ENCODE measurements at regions not wholly inside any gene's neighbourhood (a gene's known extent, or its start where the extent isn't known, plus 50 kb on each side); places are given as distances from the start of the nearest gene placed in this dataset.
"Not testable (repeated sequence)": the region's sequence is repeated elsewhere in the genome, so short reads cannot be mapped to it uniquely, and the experiment has no call there.

- no peak for DNase-seq (ENCODE audit: low read depth, low spot score)
Observed at GRCh38 chr18:35826477-35826876, 146.0 kb upstream of the RMP24 start.

DNA sequence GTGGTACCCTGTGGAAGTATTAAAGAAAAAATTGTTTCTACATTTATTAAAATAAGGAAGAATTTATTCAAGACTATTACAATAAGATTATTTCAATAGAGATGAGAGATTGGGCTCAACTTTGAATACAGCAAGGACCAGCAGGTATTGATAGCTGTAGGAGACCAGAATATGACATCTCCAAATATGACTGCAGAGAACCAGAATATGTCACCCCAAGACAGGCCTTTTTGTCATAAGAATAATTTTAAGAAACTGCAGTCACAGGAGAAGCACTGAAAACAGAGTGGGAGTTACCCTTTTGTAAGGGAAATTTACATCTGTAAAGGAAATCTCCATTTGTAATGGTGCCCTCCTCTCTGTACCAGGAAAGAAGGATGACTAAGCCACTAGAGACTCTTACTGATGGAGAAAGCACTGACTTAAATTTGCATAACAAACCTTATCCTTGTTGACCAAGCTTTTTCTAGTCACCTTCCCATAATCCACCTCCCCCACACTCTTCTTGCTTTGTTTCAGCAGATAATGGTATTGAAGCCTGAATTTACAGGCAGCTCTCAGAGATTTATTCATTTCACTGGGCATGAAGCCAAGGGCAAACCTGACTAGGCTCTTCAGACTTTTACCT is 145.1 kb upstream of the RMP24 start:
- peak; percentile 33 for DNase-seq (ENCODE audit: low read depth, low spot score)

- no peak for DNase-seq (ENCODE audit: low read depth, low spot score)
Observed at GRCh38 chr18:35827903-35828275, 144.6 kb upstream of the RMP24 start.

GRCh38 chr18:35828591-35828990 is 143.9 kb upstream of the RMP24 start:
- DNase-seq (ENCODE audit: low read depth, low spot score) = no peak

GRCh38 chr18:35835366-35835765 is 137.1 kb upstream of the RMP24 start:
- no peak for DNase-seq (ENCODE audit: low read depth, low spot score)

DNA sequence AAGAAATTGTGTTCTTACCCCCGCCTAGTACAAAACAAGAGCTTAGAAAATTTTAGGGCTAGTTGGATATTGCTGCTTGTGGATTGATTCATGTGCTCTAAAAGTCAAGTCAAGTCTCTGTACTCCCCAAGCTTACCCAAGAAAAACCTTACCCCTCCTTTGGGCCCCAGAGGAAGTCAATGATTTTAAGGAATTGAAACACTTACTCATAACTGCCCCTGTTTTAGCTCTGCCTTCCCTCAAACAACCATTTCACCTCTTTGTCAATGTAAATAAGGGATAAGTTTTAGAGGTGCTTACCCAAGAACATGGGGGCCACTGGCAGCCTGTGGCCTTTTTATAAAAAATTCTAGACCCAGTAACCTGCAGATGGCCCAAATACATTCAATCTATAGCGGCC is 136.6 kb upstream of the RMP24 start:
- DNase-seq (ENCODE audit: low read depth, low spot score) = no peak

- no peak for DNase-seq (ENCODE audit: low read depth, low spot score)
Observed at GRCh38 chr18:35836932-35837331, 135.5 kb upstream of the RMP24 start.

GRCh38 chr18:35837922-35838496 is 134.5 kb upstream of the RMP24 start:
- no peak for DNase-seq (ENCODE audit: low read depth, low spot score)

- no peak for DNase-seq (ENCODE audit: low read depth, low spot score)
Observed at GRCh38 chr18:35841283-35841682, 131.2 kb upstream of the RMP24 start.

DNA sequence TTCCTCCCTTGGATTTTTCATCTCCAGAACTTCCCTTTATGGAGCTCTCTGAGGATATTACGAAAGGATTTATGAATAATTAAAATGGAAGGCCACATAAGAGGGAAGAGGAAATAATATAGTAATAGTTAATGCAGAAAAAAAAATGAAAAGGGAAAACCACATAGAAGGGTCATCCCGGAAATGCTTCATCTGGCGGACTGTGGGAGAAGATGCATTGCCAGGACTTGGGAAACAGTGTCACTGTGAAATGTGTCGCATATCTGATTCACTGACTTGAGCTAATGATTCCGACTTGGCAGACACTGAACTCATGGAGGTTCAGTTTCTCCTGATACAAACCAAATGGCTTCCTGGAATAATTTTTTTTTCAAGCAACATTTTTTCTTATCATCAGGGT is 129.9 kb upstream of the RMP24 start:
- no peak for DNase-seq (ENCODE audit: low read depth, low spot score)

GRCh38 chr18:35848321-35848720 is 124.2 kb upstream of the RMP24 start:
- DNase-seq (ENCODE audit: low read depth, low spot score) = not testable (repeated sequence)

DNA sequence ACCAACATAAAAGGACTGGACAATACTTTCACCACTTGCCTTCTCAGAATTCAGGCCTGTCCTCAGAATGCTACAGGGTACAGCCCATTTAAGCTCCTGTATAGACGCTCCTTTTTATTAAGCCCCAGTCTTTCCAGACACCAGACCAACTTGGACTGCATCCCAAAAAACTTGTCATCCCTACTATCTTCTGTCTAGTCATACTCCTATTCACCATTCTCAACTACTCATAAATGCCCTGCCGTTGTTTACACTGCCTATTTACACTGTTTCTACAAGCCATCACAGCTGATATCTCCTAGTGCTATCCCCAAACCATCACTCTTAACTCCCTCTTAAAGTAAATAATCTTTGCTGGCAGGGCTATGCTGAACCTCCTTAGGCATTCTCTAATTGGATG is 123.2 kb upstream of the RMP24 start:
- DNase-seq (ENCODE audit: low read depth, low spot score) = not testable (repeated sequence)

GRCh38 chr18:35851286-35851970 is 121.1 kb upstream of the RMP24 start:
- DNase-seq (ENCODE audit: low read depth, low spot score) = no peak

DNA sequence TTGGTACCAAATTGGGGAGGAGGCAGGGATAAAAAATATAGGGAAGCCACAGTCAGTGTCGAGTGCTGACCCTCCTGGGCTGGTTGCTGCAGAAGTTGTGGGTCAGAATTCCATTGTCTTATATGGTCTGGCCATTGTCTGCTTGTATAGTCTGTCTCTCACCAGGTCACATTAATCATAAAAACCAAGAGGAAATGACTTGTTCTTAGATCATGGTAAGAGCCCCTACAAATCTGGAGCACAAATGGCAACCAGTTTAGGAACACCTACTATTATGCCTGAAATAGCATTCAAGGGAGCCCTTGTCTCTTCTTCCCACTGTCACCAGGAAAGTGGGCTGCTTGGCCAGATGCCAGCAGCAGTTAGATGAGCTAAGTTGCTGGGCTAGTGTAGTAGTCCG is 119.7 kb upstream of the RMP24 start:
- DNase-seq (ENCODE audit: low read depth, low spot score) = no peak

GRCh38 chr18:35854095-35854494 is 118.4 kb upstream of the RMP24 start:
- no peak for DNase-seq (ENCODE audit: low read depth, low spot score)

- no peak for DNase-seq (ENCODE audit: low read depth, low spot score)
Observed at GRCh38 chr18:35856178-35856577, 116.3 kb upstream of the RMP24 start.

DNA sequence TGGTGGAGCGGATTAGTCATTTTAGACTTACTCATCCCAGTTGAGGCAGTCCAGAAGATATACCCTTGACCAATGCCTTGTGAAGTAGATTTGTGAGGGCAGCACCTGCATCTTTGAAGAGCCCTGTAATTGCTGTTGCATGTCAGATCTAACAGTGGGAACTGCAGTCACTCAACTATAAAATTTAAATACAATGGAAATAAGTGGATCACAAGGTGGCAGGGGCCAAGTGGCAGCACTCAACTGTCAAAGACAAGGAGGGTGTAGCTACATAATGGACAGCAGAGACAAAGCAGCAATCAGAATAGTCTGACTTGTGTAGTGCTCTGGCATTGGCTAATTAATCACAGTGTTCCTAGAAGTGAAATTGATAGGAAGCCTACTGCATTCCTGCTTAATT is 115.8 kb upstream of the RMP24 start:
- not testable (repeated sequence) for DNase-seq (ENCODE audit: low read depth, low spot score)

DNA sequence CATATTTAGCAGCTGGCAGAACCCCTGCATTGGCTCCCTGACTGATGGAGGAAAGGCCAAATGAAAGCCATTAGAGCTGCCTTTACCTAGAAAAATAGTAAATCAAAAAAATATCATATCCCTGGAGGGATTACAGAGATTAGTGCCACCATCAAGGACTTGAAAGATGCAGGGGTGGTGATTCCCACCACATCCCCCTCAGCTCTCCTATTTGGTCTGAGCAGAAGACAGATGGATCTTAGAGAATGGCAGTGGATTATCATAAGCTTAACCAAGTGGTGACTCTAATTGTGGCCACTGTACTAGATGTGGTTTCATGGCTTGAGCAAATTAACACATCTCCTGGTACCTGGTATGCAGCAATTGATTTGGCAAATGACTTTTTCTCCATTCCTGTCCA is 114.9 kb upstream of the RMP24 start:
- not testable (repeated sequence) for DNase-seq (ENCODE audit: low read depth, low spot score)

DNA sequence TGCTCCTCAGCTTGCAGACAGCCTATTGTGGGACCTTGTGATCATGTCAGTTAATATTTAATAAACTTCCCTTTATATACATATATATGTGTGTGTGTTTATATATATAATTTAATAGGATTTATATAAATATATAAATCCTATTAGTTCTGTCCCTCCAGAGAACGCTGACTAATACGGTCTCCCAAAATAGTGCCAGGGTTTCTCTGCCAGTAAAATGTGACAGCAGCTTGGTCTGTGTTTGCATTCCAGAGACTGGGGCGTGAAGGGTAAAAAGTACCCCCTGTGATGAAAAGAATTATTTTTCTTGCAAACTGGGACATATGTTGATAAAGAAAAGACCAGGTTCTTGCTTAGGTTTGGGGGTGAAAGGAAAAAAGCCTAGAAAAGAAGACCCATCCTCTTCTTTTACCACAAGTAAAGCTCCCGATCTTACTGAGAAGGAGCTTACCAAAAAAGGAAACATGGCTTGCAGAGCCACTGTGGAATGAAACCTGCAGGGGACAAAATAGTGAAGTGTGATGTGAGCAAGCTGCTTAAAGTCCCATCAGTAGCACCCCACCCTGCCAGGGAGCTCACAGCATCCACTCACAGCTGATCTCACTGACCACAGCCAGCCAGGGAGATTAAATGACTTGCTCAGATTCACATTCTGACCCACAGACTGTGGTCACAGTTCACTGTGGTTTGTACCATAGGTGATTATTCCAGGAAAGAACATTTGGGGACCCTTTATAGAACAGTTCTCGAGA is 110.9 kb upstream of the RMP24 start:
- DNase-seq (ENCODE audit: low read depth, low spot score) = peak; percentile 86

- peak; percentile 69 for DNase-seq (ENCODE audit: low read depth, low spot score)
Observed at GRCh38 chr18:35862119-35862640, 110.3 kb upstream of the RMP24 start.

- no peak for DNase-seq (ENCODE audit: low read depth, low spot score)
Observed at GRCh38 chr18:35864916-35865315, 107.6 kb upstream of the RMP24 start.

DNA sequence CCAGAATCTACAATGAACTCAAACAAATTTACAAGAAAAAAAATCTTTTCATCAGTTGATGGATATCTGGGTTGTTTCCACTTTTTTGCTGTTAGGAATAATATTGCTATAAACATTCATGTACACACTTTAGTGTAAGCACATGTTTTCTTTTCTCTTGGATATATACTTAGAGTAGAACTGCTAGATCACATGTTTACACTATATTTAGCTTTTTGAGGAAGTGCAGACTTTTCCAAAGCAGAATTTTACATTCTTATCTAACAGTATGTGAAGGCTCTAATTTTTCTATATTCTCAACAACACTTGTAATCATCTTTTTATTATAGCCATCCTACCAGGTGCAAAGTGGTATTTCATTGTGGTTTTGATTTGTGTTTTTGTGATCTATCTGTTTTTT is 103.6 kb upstream of the RMP24 start:
- DNase-seq (ENCODE audit: low read depth, low spot score) = no peak

All from astrocyte of the hippocampus (primary cell).